HG03432 (cell line): ENCODE measurements at regions not wholly inside any gene's neighbourhood (a gene's known extent, or its start where the extent isn't known, plus 50 kb on each side); places are given as distances from the start of the nearest gene placed in this dataset.
"Not testable (repeated sequence)": the region's sequence is repeated elsewhere in the genome, so short reads cannot be mapped to it uniquely, and the experiment has no call there.

Experiments used
- ATAC-seq: cut with Tn5 transposase; IDR thresholded peaks from one replicate; pipeline ENCODE4 v1.9.1; 2021; ENCODE audit warnings: mild to moderate bottlenecking, moderate library complexity; ENCODE audit not compliant: unreplicated experiment

GRCh38 chr11:103798446-103798845, 238.0 kb upstream of the DDI1 start:
- ATAC-seq, result no peak

- no peak for ATAC-seq
Measured at GRCh38 chr11:103800406-103801114, 235.9 kb upstream of the DDI1 start.

DNA sequence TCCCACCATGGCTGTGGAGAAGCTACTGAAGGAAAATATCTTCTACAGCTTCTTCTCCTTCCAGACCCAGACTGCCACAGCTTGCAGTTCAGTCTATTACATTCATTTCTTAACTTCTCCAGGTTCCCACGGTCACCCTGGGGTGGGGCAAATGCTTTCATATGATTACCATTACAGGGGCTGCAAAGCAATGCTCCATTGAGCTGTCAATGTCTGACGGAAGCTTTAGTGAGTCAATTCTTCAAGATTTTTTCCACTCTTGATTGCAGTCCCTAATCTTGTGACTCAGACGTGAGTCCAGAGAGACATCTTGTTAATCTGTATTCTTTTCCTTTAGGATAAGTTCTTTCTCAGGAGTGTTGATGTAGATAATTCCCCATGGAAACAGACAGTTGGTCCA, 233.4 kb upstream of the DDI1 start:
- no peak for ATAC-seq

DNA sequence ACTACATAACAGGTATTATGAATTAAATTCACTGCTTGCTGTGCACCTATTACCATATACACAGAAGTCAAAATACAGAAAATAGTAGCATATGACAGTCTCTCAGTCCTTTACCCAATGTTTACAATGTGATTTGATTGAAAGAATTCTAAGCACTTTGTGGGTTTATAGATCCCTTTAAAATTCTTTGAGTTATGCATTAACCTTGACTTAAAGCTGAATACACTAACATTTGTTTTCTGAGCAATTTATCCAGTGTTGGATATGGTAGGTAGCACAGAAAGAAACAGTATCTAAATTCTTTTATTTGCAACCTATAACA, 230.8 kb upstream of the DDI1 start:
- no peak for ATAC-seq

- peak; percentile 60 for ATAC-seq
Measured at GRCh38 chr11:103806130-103806895, 230.1 kb upstream of the DDI1 start.

GRCh38 chr11:103807806-103808205, 228.6 kb upstream of the DDI1 start:
- no peak for ATAC-seq

DNA sequence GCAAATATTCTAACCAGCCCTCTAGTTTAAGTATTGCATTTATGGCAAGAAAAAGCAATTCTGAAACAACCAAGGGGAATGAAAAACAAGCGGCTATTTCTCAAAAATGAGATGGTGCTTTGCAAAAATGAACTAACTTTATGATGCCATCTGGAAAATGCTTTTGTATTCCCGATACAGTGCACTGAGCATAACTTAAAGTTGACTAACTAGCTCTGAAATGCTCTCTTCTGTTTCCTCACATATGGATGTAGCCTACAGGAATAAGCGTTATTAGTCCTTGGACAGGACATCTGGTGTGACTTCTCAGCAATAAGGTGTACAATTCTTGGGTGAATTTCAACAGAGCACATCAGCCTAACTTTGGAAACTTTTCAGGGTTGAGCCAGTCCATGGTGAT, 228.2 kb upstream of the DDI1 start:
- ATAC-seq, result no peak

DNA sequence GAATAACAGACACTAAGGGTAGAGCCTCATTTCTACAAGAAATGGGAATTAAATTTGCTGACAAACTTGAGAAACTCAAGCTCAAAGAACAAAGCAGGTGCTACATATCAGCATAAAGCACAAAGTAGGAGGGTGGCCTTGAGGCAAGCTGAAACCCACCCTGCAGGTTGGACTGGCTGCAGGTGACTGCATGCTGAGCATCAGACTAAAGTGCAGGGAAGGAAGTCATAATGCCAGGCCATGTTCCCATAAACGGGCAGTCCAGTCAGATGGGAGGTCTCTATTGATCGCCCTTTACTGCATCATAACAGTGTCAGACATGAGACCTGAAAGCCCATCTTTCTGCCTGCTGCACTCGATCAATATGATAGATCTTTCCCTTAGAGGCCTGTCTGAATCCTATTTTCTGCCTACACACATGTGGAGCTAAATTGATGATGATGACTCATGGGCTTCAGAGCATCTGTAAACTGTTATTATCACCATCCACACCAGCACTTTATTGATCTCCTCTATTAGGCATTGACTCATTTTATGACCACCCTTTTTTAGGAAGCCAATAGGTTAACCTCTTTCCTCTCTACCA, 224.5 kb upstream of the DDI1 start:
- ATAC-seq, result no peak

DNA sequence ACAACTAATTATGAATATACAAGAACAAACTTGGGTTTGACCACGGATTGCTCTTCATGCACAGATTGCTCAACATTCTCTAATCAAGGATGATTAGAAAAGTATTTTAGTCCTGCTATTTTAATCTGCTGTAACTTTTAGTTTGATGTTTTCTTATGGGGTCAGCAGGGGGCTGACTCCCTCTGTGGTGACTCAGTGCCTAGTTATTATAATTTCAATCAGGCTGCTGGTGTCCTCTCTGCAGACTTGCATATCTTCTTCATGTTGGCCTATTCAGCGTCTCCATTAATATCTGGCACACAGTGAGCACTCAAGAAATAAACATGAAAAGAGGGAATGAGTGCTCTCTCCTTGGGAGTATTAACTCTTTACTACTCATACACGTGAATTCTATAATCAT, 223.8 kb upstream of the DDI1 start:
- ATAC-seq, result no peak

DNA sequence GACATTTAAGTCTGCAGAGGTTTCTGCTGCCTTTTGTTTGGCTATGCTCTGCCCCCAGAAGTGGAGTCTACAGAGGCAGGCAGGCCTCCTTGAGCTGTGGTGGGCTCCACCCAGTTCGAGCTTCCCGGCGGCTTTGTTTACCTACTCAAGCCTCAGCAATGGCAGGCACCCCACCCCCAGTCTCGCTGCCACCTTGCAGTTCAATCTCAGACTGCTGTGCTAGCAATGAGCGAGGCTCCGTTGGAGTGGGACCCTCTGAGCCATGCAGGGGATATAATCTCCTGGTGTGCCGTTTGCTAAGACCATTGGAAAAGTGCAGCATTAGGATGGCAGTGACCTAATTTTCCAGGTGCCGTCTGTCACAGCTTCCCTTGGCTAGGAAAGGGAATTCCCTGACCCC, 216.1 kb upstream of the DDI1 start:
- not testable (repeated sequence) for ATAC-seq

DNA sequence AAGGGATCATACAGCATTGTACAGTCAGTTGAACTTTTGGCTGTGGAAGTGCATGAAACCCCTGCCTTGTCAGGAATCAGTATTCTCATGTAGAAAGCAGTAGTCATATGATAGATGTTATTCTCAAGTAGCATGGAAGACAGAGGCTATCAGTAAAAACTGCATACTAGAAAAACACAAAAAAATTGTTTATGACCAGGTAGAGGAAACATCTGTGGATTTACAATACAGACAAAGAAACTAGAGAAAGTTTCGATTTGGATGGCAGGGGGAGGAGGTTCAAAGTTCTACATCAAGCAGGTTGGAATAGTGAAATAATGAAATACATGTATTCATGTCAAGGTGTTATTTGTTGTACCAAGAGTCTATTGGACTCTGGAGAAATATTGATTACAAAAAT, 212.3 kb upstream of the DDI1 start:
- no peak for ATAC-seq

GRCh38 chr11:103825469-103825868, 211.0 kb upstream of the DDI1 start:
- ATAC-seq, result no peak

- no peak for ATAC-seq
Measured at GRCh38 chr11:103826856-103827255, 209.6 kb upstream of the DDI1 start.

GRCh38 chr11:103829596-103829995, 206.8 kb upstream of the DDI1 start:
- no peak for ATAC-seq

DNA sequence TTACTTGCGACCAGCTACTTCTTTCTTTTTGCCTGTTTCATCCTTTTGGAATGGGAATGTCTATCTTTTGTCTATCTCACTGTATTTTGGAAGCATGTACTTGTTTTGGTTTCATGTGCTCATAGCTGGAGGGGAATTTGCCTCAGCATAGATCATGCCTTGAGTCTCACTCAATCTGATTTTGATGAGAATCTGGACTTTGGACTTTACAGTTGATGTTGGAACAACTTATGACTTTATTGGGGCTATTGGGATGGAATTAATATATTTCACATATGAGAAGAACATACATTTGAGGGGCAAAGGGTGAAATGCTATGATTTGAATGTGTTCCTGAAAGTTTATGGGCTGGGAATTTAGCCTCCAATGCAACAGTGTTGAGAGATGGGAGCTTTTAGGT, 206.2 kb upstream of the DDI1 start:
- no peak for ATAC-seq

- no peak for ATAC-seq
Measured at GRCh38 chr11:103832762-103833161, 203.7 kb upstream of the DDI1 start.

- ATAC-seq, result no peak
Measured at GRCh38 chr11:103842191-103842590, 194.2 kb upstream of the DDI1 start.

DNA sequence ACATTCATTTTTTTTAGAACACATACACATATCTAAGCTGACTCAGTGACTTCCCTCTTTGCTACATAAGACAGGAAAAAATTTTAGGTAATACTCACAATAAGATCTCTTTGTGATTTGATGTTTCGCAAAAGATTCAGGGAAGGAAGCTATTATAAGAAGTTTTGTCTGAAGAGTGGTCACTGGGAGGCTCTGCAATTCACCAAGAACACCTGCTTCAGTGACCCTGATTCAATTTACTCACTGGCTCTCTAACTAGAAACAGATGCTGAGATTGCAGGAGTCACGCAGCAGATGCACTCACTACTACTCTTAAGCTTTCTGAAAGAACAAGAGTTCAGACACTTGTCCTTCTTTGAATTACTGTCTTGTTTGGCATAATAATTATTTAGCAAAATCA, 193.6 kb upstream of the DDI1 start:
- no peak for ATAC-seq

DNA sequence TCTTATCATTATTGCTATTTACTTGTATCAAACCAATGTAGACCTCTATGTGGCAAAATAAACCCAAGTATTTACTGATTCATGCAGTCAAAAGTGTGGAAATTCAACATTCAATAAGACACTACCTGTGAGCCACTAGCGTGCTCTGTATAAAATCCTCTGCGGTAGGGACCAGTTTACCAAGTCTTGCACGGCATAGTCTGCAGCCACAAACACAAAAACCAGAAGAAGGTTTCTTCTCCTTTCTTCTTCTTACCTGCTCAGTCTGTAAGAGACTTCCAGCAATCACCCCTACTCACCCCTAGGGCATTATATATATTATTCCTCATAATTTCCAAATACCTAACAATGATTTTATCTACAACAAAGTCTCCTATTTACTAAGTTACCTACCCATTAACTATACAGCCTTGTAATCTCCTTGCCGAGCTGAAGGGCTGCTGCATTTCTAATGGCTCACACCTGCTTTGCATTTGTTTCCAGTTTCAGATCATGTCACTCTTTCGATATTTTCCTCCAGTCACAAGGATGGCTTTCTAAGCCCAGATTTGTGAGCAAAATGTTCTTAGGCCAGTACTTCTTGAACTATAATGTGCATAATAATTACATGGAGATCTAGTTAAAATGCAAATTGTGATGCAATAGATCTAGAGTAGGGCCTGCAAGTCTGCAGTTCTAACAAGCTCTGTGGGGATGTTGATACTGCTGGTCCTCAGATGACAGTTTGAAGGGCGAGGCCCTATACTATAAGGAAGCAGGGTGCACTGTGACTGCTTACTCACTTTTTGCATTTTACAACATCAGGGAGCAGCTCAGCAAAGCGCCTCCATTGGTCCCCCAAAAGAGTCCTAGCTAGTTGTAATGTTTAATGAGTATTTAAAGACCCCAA, 191.9 kb upstream of the DDI1 start:
- peak; percentile 98 for ATAC-seq

DNA sequence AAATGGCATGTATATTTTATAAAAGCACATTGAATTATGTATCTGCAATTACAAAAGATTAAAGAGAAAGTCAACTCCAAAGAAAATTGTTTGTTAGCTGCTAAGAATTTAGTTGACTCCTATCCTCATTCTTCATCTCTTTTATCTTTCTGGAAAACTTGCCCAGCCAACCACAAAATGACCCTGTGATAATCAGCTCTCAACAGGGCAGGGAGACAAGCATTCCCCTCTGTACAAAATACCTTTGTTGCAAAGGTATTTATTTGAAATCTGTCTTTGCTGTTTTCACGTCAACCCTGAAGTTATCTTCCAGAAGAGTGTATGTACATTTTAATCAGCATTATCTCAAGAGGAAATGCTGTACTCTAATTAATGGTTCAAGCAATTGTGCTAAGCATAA, 191.1 kb upstream of the DDI1 start:
- ATAC-seq, result no peak

- no peak for ATAC-seq
Measured at GRCh38 chr11:103848686-103849085, 187.8 kb upstream of the DDI1 start.
